ENCODE measurements at regions not wholly inside any gene's neighbourhood (a gene's known extent, or its start where the extent isn't known, plus 50 kb on each side); places are given as distances from the start of the nearest gene placed in this dataset.

DNA sequence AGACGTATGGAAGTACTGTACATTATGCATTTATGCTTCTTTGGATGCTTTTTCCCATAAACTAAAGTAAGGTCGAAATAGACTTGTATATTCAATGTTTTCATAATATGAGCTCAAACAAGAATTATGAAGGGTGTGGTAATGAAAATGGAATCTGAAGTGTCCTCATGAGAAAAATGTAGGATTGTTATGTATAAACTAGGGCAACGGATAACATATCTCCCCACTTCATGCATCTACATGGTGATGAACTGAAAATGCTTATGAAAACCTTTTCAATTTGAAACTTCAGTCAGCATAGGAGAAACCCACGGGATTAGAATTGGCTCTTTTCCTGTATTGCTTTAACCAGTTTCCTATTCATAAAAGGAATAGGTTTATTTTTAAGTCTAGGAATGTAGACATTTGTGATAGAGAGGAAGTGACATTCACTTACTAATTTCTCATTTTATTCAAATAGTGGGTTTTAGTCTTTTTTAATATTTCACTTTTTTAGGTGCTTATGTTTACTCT, 608.2 kb upstream of the GCFC2 start:
- DNase-seq (ENCODE audit: low spot score): no peak
- no peak for ATAC-seq (ENCODE audit: low FRiP score)
- TF ChIP-seq, protein P1, sequence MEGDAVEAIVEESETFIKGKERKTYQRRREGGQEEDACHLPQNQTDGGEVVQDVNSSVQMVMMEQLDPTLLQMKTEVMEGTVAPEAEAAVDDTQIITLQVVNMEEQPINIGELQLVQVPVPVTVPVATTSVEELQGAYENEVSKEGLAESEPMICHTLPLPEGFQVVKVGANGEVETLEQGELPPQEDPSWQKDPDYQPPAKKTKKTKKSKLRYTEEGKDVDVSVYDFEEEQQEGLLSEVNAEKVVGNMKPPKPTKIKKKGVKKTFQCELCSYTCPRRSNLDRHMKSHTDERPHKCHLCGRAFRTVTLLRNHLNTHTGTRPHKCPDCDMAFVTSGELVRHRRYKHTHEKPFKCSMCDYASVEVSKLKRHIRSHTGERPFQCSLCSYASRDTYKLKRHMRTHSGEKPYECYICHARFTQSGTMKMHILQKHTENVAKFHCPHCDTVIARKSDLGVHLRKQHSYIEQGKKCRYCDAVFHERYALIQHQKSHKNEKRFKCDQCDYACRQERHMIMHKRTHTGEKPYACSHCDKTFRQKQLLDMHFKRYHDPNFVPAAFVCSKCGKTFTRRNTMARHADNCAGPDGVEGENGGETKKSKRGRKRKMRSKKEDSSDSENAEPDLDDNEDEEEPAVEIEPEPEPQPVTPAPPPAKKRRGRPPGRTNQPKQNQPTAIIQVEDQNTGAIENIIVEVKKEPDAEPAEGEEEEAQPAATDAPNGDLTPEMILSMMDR (IDR thresholded peaks at IDR 0.05): no peak

DNA sequence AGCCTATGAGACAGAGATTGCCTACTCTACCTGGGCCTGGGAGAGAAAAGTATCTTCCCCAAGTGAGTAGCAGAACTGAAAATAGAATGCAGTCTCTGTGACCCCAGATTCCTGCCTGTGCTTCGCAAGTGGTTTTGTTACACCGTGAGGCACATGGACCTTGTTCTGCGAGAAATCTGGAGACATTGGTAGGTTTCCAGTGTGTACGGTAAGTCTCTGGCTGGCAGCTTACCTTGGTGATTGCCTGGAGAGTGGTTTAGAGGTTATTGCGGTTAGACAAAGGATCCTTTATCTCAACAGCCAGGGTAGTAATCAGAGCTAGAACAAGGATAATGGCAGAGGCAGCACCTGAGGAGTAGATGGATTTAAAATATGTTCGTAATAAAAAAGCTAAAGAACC, 606.0 kb upstream of the GCFC2 start:
- ATAC-seq (ENCODE audit: low FRiP score) (no peak), DNase-seq (ENCODE audit: low spot score) (no peak)
- TF ChIP-seq, protein P1 (IDR thresholded peaks at IDR 0.05): no peak

DNA sequence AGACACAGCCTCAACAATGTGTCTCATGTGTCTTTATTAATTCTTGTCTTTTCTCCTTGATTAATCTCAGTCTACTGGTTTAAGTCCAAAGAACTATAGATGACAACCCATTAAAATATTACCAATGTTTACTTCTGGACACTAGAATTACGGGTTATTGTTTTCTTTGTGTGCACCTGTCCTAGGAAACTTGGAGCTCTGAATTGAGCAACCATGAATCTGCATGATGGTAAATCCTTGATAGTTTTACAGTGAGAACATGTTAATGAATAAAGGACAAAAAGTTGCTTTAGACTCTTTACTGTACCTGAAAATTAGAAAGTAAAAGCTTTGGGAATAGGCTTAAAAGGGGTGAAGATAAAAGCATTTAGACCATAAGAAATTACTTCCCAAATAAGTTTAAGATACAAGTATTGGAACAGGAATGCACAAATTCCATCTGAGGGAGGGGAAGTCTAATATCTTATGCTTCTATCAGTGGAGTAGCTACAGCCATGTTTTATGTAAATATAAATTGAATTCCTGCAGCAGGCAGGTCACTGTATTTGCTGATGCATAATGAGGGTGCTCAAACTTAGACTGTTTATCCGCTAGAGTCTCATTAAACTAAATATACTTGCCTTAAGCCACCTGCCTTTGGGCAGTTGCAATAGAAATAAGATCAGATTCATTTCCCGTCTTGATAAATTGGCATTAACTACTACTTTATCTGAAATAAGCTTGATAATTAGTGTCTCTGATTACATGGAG, 603.7 kb upstream of the GCFC2 start:
- ATAC-seq (ENCODE audit: low FRiP score) (no peak), DNase-seq (ENCODE audit: low spot score) (no peak)
- TF ChIP-seq, protein P1 (IDR thresholded peaks at IDR 0.05): no peak

DNA sequence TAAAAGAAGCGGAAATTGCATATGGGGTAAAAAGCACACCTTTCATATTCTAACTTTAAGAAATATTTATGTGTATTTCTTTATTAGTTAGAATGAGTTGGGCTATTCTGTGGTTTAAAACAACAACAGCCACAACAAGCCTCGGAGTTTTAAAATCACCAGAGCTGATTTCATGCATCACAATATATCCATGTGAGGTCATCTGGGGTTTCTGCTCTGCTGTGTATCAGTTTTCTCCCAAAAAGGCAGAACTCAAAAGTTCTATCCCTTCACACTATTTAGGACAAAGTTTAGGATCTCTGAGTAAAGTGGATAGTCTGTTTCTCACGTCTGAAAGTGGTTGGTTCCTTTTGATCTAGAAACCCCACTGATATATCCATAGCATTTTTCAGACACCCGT, 601.5 kb upstream of the GCFC2 start:
- DNase-seq (ENCODE audit: low spot score): no peak
- ATAC-seq (ENCODE audit: low FRiP score): no peak
- TF ChIP-seq, protein P1 (IDR thresholded peaks at IDR 0.05): no peak

DNA sequence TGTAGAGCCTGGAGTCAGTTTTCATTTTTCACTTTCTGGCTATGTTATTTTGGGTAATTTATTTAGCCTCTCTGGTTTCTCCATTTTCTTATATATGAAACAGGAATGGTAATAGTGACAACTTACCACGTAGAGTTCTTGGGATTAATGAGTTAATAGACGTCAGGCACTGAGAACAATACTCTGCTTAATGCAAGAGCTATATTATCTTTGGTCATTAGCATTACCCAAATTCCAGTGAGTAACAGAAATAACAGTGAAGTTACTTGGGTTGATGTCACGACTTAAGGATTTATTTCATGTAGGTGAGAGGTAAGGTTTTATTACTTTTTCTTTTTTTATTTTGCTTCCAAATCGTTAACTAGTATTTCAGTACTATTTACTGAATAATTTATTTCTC, 601.0 kb upstream of the GCFC2 start:
- DNase-seq (ENCODE audit: low spot score) (no peak), ATAC-seq (ENCODE audit: low FRiP score) (no peak)
- TF ChIP-seq, protein P1 (IDR thresholded peaks at IDR 0.05): no peak

DNA sequence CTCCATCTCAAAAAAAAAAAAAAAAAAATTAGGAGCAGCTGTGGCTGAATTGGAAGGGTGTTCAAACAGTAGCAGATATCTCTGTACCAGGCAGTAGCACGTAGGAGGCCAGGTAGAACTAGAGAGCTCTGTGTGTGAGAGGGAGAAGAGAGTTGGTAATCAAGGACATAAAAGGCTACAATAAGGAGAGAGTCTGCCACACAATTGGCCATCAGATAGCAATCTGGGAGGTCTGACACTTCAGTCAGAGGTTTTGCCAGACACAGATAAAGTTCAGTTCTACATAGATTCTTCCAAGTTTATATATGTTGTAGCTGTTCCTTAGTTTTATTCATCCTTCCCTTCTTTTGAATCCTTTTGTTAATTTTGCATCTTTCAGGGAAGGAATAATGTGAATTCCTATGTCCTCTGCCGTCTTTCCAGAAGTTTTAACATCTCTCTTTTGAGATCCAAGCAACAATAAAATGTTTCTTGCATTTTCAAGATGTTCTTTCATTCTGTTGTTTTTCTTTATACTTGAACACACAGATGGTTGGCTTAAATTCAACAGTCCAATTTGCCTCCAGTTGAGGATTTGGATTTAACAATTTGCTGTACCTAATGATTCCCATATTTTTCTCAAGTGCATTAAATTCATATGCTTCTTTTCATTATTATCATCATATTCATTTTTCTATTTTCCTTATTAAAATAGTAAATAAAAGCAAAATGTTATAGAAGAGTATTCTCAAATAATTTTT, 600.3 kb upstream of the GCFC2 start:
- DNase-seq (ENCODE audit: low spot score): no peak
- TF ChIP-seq, protein P1 (IDR thresholded peaks at IDR 0.05): no peak
- ATAC-seq (ENCODE audit: low FRiP score): no peak

Measured in omental fat pad (tissue), 3 donors.